Urinary bladder (tissue), 3 donors: ENCODE measurements at regions not wholly inside any gene's neighbourhood (a gene's known extent, or its start where the extent isn't known, plus 50 kb on each side); places are given as distances from the start of the nearest gene placed in this dataset.

Experiments used
- DNase-seq: peaks from one replicate; pipeline ENCODE4 v3.0.0-alpha.2; 2015; ENCODE audit errors: extremely low spot score
- H3K27ac ChIP-seq: one replicate; pipeline ENCODE4 v1.5.1; 2013; ENCODE audit warnings: low read depth, mild to moderate bottlenecking, moderate library complexity
- H3K36me3 ChIP-seq: one replicate; pipeline ENCODE4 v1.6.1; 2013; ENCODE audit warnings: mild to moderate bottlenecking, moderate library complexity; ENCODE audit not compliant: insufficient read depth
- H3K4me1 ChIP-seq: one replicate; pipeline ENCODE4 v1.6.1; 2013; ENCODE audit warnings: mild to moderate bottlenecking, moderate library complexity; ENCODE audit not compliant: insufficient read depth
- H3K4me3 ChIP-seq: one replicate; pipeline ENCODE4 v1.5.1; 2013; ENCODE audit warnings: low read depth, low read length
- WGBS: extraction: QIAGEN DNeasy Blood & Tissue Kit; methylation state at CpG from one replicate; pipeline ENCODE4 v1.1.7; 2013; 5-methylcytosine and 5-hydroxymethylcytosine counted together
- donor health status: healthy with polysubstance abuse.
- donor health status: healthy.

DNA sequence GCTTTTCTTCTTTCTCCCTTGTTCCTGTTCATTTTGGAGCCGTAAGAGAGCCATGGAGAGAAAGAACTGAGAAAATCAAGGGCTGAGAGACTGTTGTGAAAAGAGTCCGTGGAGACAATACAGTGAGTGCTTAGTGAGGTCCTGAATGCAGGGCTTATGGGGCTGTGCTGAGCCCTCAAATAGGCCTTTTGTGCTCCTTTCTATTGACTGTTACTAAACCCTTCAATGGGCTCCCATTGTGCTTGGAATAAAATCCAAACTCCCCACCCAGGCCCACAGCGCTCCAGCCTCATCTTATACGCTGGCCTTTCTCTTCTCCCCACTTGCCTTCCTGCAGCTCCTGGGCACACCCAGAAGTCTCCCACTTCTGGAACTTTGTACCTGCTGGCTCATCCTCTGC, 243.1 kb upstream of the HABP2 start:
- H3K27ac ChIP-seq, result no peak overlapping the region
- no peak overlapping the region for H3K4me3 ChIP-seq
- 93% methylated on average over 4 of the region's 4 CpGs for WGBS
- DNase-seq, result no peak
- H3K36me3 ChIP-seq, result no peaks in the 10 kb centered on the region
- no peaks in the 10 kb centered on the region for H3K4me1 ChIP-seq

DNA sequence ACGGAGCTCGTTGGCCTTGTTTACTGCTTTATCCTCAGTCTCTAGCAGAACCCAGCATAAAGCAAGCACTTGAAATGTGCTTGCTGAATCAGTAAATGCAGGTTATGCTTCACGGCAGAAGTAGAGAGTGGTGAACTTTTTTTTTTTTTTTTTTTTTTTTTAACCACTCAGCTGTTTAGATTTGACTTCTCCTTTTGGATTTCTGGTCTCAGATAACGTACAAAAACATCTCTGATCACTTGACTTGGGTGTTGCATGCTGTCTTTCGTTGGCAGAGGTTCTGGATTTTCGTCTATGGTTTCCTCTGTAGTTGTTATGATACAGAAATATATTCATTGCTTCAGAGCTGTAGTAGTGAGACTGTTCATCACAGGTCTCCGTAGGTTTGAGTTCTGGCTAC, 242.5 kb upstream of the HABP2 start:
- H3K4me3 ChIP-seq, result no peak overlapping the region
- no peaks in the 10 kb centered on the region for H3K36me3 ChIP-seq
- WGBS, result 60% methylated on average over 7 of the region's 7 CpGs
- H3K27ac ChIP-seq, result no peak overlapping the region
- no peak for DNase-seq
- no peaks in the 10 kb centered on the region for H3K4me1 ChIP-seq

GRCh38 chr10:113313048-113313602, 239.7 kb upstream of the HABP2 start:
- DNase-seq, result no peak
- 98% methylated on average over 5 of the region's 5 CpGs for WGBS

DNA sequence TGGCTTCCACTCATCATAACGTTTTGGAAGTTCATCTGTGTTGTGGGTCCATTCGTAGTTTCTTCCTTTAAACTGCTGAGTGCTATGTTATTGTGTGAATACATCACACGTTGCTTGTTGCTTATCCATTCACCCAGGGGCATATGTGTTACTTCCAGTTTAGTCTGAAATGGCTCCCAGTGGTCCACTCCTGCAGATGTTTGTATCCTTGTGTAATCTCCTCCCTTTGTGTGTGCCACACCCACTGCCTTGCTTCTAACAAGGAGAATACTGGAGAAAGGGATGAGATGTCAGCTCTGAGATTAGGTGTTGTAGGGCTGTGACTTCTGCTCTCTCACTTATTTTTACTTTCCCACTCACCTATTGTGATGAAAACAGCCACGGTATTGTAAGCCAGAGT, 239.1 kb upstream of the HABP2 start:
- no peak for DNase-seq
- H3K4me3 ChIP-seq, result no peak overlapping the region
- no peaks in the 10 kb centered on the region for H3K36me3 ChIP-seq
- no peaks in the 10 kb centered on the region for H3K4me1 ChIP-seq
- H3K27ac ChIP-seq, result no peak overlapping the region
- 82% methylated on average over 4 of the region's 4 CpGs for WGBS

More at GRCh38 chr10:113313048-113313602, 239.7 kb upstream of the HABP2 start:
- no peaks in the 10 kb centered on the region for H3K36me3 ChIP-seq
- no peaks in the 10 kb centered on the region for H3K4me1 ChIP-seq
- H3K27ac ChIP-seq, result no peak overlapping the region
- no peak overlapping the region for H3K4me3 ChIP-seq

DNA sequence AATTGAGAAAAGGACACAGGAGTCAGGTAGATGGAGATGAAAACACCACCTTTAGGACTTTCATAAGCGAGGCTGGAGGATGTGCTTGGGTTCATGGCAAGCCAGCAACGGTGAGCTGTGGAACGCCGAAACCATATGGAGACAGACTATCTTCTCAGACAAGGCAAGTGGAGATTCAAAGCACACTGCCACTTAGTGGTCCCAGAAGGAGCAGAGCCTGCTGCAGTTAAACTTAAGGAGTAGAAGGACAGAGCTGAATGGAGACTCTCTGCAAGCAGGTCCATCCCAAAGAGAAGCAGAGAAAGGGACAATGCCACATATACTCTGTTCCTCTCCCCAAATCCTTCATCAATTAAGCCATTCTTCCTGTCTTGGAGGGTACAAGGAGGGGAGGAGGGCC, 236.3 kb upstream of the HABP2 start:
- 88% methylated on average over 4 of the region's 4 CpGs for WGBS
- H3K36me3 ChIP-seq, result no peaks in the 10 kb centered on the region
- H3K4me3 ChIP-seq, result no peak overlapping the region
- no peak for DNase-seq
- H3K4me1 ChIP-seq, result no peaks in the 10 kb centered on the region
- no peak overlapping the region for H3K27ac ChIP-seq

DNA sequence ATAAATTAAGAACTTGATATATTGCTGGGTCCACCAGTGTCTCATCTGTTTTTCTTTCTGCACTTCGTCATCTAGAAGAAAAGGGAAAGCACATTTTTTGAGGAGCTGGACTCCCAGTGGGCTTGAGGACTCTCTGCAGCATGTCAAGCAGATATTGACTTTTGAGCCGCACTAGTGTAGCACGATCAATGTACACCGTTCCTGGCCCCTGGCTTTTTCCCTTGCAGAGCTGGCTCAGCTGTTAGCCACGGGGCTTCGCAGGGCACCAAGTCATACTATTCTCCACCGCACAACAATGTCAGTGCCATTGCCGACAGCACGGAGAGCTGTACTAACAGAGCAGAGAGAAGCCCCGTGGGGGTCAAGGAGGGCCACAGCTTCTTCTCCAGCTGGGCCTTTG, 235.4 kb upstream of the HABP2 start:
- no peak overlapping the region for H3K27ac ChIP-seq
- WGBS, result 69% methylated on average over 10 of the region's 10 CpGs

GRCh38 chr10:113319479-113319878, 233.4 kb upstream of the HABP2 start:
- no peak overlapping the region for H3K4me3 ChIP-seq
- no peak for DNase-seq
- H3K36me3 ChIP-seq, result no peaks in the 10 kb centered on the region
- WGBS, result 91% methylated on average over 3 of the region's 3 CpGs
- H3K27ac ChIP-seq, result no peak overlapping the region
- no peaks in the 10 kb centered on the region for H3K4me1 ChIP-seq

More for the DNA sequence above, 235.4 kb upstream of the HABP2 start:
- no peak overlapping the region for H3K4me3 ChIP-seq
- no peaks in the 10 kb centered on the region for H3K4me1 ChIP-seq
- no peak for DNase-seq
- no peaks in the 10 kb centered on the region for H3K36me3 ChIP-seq

DNA sequence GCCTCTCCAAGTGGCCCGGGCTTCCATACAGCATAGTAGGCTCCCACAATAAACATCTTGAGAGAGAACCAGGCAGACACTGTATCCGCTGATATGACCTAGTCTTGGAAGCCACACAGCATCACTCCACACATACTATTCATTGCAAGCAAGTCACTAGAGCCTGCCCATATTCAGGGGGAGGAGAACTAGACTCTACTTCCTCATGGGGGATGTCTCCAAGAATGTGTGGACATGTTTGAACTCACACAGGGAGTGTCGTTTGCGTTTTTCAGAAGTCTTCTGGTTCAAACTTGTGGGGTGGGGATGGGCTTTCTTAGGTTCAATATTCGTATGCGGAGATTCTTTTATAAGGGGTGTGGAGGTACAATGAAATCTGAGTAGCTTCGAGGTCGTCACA, 232.6 kb upstream of the HABP2 start:
- Histone ChIP-seq H3K4me1 (no peaks in the 10 kb centered on the region), H3K27ac (no peak overlapping the region), H3K36me3 (no peaks in the 10 kb centered on the region), H3K4me3 (no peak overlapping the region)
- 76% methylated on average over 8 of the region's 8 CpGs for WGBS
- DNase-seq, result no peak

DNA sequence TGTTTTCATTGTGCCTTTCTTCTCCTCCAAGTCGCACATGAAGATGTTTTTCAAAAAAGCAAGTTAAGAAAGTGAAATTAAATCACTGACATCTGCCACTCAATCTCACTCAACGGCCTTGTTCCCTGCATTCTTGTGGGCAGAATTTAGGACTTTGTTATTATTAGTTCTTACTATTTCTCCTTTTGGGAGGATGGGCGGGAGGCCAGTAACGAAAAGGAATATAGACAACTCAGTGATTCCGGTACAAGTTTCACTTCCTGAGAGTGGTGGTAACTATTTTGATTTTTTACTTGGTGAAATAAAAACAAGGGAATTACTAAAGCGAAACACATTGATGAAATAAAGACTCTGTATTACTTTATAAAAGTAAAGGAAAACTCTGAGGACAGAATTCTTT, 231.9 kb upstream of the HABP2 start:
- no peak for DNase-seq
- Histone ChIP-seq H3K36me3 (no peaks in the 10 kb centered on the region), H3K4me1 (no peaks in the 10 kb centered on the region), H3K27ac (no peak overlapping the region), H3K4me3 (no peak overlapping the region)
- 79% methylated on average over 6 of the region's 6 CpGs for WGBS

- Histone ChIP-seq H3K36me3 (no peaks in the 10 kb centered on the region), H3K27ac (no peak overlapping the region), H3K4me1 (no peaks in the 10 kb centered on the region), H3K4me3 (no peak overlapping the region)
- DNase-seq, result no peak
- 86% methylated on average over 4 of the region's 4 CpGs for WGBS
Observed at GRCh38 chr10:113322843-113323242, 230.0 kb upstream of the HABP2 start.

DNA sequence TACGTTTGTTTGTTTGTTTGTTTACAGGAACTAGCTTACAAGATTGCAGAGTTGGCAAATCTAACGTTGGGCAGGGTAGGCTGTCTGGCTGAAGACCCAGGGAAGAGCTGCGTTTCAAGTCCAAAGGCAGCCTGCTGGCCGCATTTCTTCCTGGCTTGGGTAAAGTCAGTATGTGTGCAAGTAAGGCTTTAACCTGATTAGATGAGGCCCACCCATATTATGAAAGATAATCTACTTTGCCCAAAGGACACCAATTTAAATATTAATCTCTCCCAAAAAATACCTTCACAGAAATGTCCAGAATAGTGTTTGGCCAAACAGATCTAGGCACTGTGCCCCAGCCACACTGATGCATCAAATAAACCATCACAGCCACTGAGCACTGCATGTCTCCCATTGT, 228.9 kb upstream of the HABP2 start:
- no peak for DNase-seq
- WGBS, result 80% methylated on average over 4 of the region's 4 CpGs
- Histone ChIP-seq H3K36me3 (no peaks in the 10 kb centered on the region), H3K4me1 (no peaks in the 10 kb centered on the region), H3K27ac (no peak overlapping the region), H3K4me3 (no peak overlapping the region)

GRCh38 chr10:113326160-113327111, 226.4 kb upstream of the HABP2 start:
- DNase-seq, result no peak
- Histone ChIP-seq H3K27ac (no peak overlapping the region), H3K4me3 (no peak overlapping the region), H3K4me1 (no peaks in the 10 kb centered on the region), H3K36me3 (no peaks in the 10 kb centered on the region)
- 53% methylated on average over 5 of the region's 5 CpGs for WGBS

DNA sequence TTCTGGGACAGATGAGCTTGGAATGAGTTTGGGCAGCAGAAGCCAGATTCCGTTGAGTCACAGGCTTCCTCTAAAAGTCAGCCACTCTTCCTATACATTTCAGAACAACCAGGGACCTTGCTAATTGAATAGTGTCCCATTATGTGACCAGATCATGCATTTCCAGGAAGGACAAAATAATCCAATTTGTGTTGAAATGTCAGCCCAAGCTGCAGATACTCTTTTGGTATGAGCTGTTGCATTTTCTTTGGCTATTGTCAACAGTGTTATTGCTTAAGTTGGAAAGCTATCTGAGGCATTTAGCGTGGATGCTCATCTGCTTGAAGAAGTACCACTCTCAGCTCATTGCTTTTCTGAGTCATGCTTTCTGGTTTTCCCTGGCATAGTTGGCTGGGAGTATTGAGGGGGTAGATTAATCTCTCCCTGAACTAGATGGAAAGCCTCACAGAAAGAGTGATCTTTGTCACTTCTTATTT, 223.7 kb upstream of the HABP2 start:
- Histone ChIP-seq H3K4me1 (no peaks in the 10 kb centered on the region), H3K36me3 (no peaks in the 10 kb centered on the region), H3K4me3 (no peak overlapping the region), H3K27ac (no peak overlapping the region)
- 70% methylated on average over 2 of the region's 2 CpGs for WGBS
- no peak for DNase-seq

DNA sequence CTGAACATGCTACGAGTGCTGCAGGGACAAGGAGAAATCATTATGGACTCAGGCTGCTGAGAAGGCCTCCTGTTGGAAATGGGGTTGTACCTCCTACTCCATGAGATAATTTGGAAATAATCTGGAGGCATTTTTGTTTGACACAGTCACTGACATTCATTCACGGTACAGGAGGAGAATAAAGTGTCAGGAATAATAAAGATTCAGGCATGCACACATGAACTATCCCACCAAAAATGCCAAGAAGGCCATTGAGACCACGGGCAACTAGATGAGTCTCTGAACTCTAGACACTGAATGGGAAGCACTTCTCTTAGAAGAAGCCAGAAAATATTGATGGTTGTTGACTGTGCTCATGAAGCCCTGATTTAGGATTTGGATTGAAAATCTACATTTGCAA, 220.9 kb upstream of the HABP2 start:
- Histone ChIP-seq H3K27ac (no peak overlapping the region), H3K4me3 (no peak overlapping the region), H3K4me1 (no peaks in the 10 kb centered on the region), H3K36me3 (no peaks in the 10 kb centered on the region)
- no peak for DNase-seq
- 88% methylated on average over 3 of the region's 3 CpGs for WGBS
